H1 (cell line): ENCODE measurements at regions not wholly inside any gene's neighbourhood (a gene's known extent, or its start where the extent isn't known, plus 50 kb on each side); places are given as distances from the start of the nearest gene placed in this dataset.

Experiments used
- CEBPB ChIP-seq: IDR thresholded peaks from 2 replicates; pipeline ENCODE4 v1.6.1; 2012; ENCODE audit warnings: low read depth, low read length
- KDM4A ChIP-seq: IDR thresholded peaks from one replicate; pipeline ENCODE4 v1.7.1; 2012; ENCODE audit warnings: low read depth, mild to moderate bottlenecking, moderate library complexity, low read length, inconsistent platforms; ENCODE audit not compliant: severe bottlenecking
- NRF1 ChIP-seq: IDR thresholded peaks from 2 replicates; pipeline ENCODE4 v1.6.1; 2011; ENCODE audit warnings: mild to moderate bottlenecking, low read depth, low read length, improper control_type of control experiment
- SIRT6 ChIP-seq: IDR thresholded peaks from one replicate; pipeline ENCODE4 v1.7.1; 2012; ENCODE audit warnings: low read length, inconsistent platforms

DNA sequence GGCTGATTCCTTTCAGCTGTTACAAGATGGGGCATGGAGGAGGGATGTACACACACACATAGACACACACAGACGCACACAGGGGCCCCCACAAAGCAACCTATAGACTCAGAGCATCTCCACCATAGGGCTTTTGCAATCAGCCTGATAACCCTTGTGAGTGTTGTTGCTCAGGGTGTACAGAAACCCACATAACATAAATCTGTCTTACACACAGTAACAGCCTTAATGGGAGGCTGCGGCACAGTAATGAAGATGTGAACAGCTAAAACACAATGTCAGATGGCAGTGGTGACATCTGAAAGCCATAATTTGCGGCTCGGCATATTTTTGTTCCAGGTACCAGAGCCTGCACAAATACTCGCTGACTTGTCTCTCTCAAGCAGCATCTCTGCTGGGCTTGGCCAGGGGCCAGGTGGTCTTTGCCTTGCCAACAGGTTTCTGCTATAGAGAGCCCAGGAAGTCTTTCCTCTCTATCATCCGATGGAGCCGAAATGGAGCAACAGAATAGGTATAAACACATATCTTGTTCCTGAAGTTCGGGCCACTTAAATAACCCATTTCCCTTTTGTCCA, 357.2 kb upstream of the GATB start (continued):
- TF ChIP-seq KDM4A (no peak), NRF1 (no peak), CEBPB (no peak), SIRT6 (no peak)
- TF ChIP-seq, all 59 proteins: peak for 0
